AG04450 (cell line): ENCODE measurements at regions not wholly inside any gene's neighbourhood (a gene's known extent, or its start where the extent isn't known, plus 50 kb on each side); places are given as distances from the start of the nearest gene placed in this dataset.

Source experiments
- CTCF ChIA-PET: fragments of 300-600, 350-600 bp; formaldehyde crosslinking; extraction: SDS; loops from one replicate; lab custom pipeline; 2022; ENCODE audit warnings: antibody characterized with exemption, inconsistent platforms; lab: Charles Lee
- POLR2A ChIA-PET: fragments of 350-600 bp; formaldehyde crosslinking; extraction: SDS; loops from one replicate; lab custom pipeline; 2021; ENCODE audit warnings: antibody characterized with exemption, inconsistent platforms; lab: Yijun Ruan, JAX
- DNase-seq: peaks from one replicate; pipeline ENCODE4 v3.0.0-alpha.2; 2011; ENCODE audit warnings: low read depth, low spot score
- H3K27ac ChIP-seq: one replicate; pipeline ENCODE4 v1.5.1; 2012; ENCODE audit warnings: low read depth, low read length, control low read depth
- H3K27me3 ChIP-seq: one replicate; pipeline ENCODE4 v1.6.0; 2012; ENCODE audit warnings: low read length; ENCODE audit not compliant: control insufficient read depth, insufficient read depth
- H3K4me3 ChIP-seq: 2 replicates; pipeline ENCODE4 v1.5.1; 2011; ENCODE audit warnings: mild to moderate bottlenecking, low read depth, low read length, control low read depth
- H3K9me3 ChIP-seq: 2 replicates; pipeline ENCODE4 v1.5.1; 2012; ENCODE audit warnings: low read length; ENCODE audit not compliant: control insufficient read depth, insufficient read depth
- CTCF ChIP-seq: IDR thresholded peaks from 2 replicates; pipeline ENCODE4 v1.5.1; 2011; ENCODE audit warnings: low read depth, low read length, control low read depth, inconsistent platforms

DNA sequence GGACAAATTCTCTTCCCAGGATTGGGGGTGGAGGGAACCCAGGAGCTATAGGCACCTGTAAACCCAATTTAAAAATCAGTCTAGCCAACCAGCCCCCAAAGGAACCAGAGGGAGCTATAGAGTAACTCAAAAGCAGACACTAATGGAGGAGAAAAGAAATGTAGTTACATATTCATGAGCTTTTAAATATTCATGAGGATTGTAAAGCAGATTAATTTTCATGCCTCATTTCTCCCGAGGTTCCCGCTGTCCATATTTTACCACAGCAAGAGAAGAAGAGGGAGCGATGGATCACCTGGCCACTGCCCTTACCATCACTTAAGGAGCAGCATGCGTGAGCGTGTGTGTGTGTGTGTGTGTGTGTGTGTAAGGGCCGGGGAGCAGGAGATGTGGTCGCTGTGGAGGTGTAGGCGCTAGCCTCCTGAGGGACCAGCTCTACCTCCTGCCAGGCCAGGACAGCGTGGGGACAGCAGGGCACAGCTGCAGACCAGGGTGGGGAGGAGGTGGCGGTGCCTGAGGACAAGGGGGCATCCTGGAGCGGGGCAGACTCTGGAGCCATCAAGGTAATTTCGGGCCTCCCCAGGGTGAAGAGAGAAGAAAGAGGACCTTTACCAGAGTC is 100.7 kb upstream of the THY1 start:
- POLR2A ChIA-PET, result no interaction called here
- no peak for TF ChIP-seq CTCF
- no peak overlapping the region for H3K4me3 ChIP-seq
- no peak for DNase-seq
- H3K27me3 ChIP-seq, result peaks cover 32% of the 10 kb centered on the region
- CTCF ChIA-PET, result interaction anchor here (0.9 to 2.2 kb wide), 2 partner anchors 11 to 167 kb away, joined by 3 to 6 read pairs; no protein-coding TSS in a partner anchor
- no peak overlapping the region for H3K27ac ChIP-seq
- no peaks in the 10 kb centered on the region; the same call in 1 of the 2 replicates for H3K9me3 ChIP-seq

DNA sequence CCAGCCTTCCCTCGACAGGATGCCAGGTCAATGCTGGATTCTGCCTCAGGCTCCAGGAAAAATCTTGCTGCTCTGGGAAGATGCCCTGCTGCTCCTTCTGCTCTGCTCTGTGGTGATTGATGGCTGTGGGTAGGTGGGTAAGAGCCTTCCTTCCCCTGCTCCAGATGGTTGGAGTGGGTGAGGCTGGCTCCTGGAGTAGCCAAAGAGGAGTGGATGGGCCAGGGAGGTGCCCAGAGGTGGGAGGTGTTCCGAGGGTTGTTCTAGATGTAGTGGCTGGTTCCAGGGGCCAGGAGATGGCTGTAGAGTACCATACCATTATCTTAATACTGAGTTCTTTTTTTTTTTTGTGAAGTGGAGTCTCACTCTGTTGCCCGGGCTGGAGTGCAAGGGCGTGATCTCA is 99.6 kb upstream of the THY1 start:
- H3K9me3 ChIP-seq, result no peaks in the 10 kb centered on the region; the same call in 1 of the 2 replicates
- DNase-seq, result no peak
- H3K27ac ChIP-seq, result no peak overlapping the region
- ChIA-PET CTCF (no interaction called here), POLR2A (no interaction called here)
- no peak overlapping the region for H3K4me3 ChIP-seq
- no peak for TF ChIP-seq CTCF
- H3K27me3 ChIP-seq, result peaks cover 25% of the 10 kb centered on the region

- DNase-seq, result no peak
- Histone ChIP-seq H3K27me3 (peaks cover 22% of the 10 kb centered on the region), H3K27ac (no peak overlapping the region), H3K9me3 (no peaks in the 10 kb centered on the region; the same call in 1 of the 2 replicates), H3K4me3 (no peak overlapping the region)
- ChIA-PET CTCF (no interaction called here), POLR2A (no interaction called here)
- TF ChIP-seq CTCF, result no peak
Observed at GRCh38 chr11:119521551-119521950, 98.6 kb upstream of the THY1 start.

- DNase-seq, result no peak
- no peak for TF ChIP-seq CTCF
- ChIA-PET POLR2A (no interaction called here), CTCF (no interaction called here)
- Histone ChIP-seq H3K9me3 (no peaks in the 10 kb centered on the region; the same call in 1 of the 2 replicates), H3K27me3 (peaks cover 23% of the 10 kb centered on the region), H3K4me3 (no peak overlapping the region), H3K27ac (no peak overlapping the region)
Observed at GRCh38 chr11:119520966-119521365, 98.0 kb upstream of the THY1 start.

GRCh38 chr11:119520400-119520799 is 97.4 kb upstream of the THY1 start:
- H3K9me3 ChIP-seq, result no peaks in the 10 kb centered on the region; the same call in 1 of the 2 replicates
- CTCF ChIA-PET, result no interaction called here

More at GRCh38 chr11:119520400-119520799, 97.4 kb upstream of the THY1 start:
- POLR2A ChIA-PET, result no interaction called here
- no peak for DNase-seq
- no peak overlapping the region for H3K27ac ChIP-seq
- H3K4me3 ChIP-seq, result no peak overlapping the region
- TF ChIP-seq CTCF, result no peak
- H3K27me3 ChIP-seq, result peaks cover 20% of the 10 kb centered on the region
